ENCODE measurements at regions not wholly inside any gene's neighbourhood (a gene's known extent, or its start where the extent isn't known, plus 50 kb on each side); places are given as distances from the start of the nearest gene placed in this dataset.

- no peak for DNase-seq (ENCODE audit: low read depth in 4 of 4, low spot score in 2 of 4)
Observed at GRCh38 chr16:17691106-17691898, 220.5 kb upstream of the XYLT1 start.

GRCh38 chr16:17685447-17685846 is 214.7 kb upstream of the XYLT1 start:
- no peak for DNase-seq (ENCODE audit: low read depth in 4 of 4, low spot score in 2 of 4)

- no peak for DNase-seq (ENCODE audit: low read depth in 4 of 4, low spot score in 2 of 4)
Observed at GRCh38 chr16:17683281-17683680, 212.5 kb upstream of the XYLT1 start.

GRCh38 chr16:17676171-17676570 is 205.4 kb upstream of the XYLT1 start:
- DNase-seq (ENCODE audit: low read depth in 4 of 4, low spot score in 2 of 4) = no peak

DNA sequence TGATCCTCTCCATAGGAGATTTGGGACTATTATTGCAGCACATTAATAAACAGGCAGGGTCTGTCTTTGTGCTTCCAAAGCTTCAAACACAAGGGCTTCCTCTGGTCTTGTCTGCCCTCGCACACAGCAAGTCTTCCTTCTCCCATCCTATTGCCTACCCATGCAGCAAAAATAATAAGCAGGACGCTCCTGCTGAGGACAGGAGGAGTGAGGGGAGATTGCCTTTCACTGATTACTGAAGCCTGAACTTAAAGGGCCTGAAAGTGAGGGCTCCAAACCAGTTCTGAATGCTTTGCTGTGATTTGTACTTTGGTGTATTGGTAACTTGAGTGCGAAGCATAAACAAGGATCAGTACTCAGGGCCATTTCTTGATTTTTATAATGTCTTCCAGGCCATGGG is 197.6 kb upstream of the XYLT1 start:
- DNase-seq (ENCODE audit: low read depth in 4 of 4, low spot score in 2 of 4) = no peak

DNA sequence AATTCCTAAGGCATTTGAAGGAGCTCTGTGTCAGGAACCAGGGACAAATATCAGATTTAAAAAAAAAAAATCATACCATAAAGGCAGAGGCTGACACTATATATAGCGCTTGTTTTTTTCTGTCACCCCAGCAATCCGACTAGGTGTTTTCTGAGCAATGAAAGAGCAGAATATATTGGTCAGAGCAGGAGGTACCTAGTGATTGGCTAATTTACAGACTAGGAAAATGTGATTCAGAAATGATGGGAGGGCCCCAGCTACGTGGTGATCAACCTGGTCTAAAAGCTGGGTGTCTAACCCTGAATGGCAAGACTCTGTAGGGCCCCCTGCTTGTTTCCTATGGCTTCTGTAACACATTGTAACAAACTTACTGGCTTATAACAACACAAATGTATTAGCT is 195.5 kb upstream of the XYLT1 start:
- no peak for DNase-seq (ENCODE audit: low read depth in 4 of 4, low spot score in 2 of 4)

DNA sequence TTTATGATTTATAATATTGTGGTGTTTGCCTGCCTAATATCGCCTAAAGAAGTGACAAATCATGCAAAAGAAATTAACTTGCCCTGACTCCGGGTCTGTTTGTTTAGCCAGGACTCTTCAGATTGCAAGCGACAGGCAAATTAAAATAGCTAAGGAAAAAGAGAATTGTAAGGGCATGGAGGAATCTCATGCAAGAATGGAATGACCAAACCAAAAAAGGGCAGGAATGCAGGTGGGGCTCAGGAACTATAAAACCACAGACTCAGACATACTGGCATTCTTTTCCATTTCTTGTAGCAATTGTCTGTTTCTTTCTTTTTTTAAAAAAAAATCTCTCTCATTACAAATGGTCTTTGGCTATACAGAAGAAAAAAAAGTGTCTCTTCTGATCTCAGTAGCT is 188.1 kb upstream of the XYLT1 start:
- no peak for DNase-seq (ENCODE audit: low read depth in 4 of 4, low spot score in 2 of 4)

- DNase-seq (ENCODE audit: low read depth in 4 of 4, low spot score in 2 of 4) = no peak
Observed at GRCh38 chr16:17657045-17657444, 186.3 kb upstream of the XYLT1 start.

DNA sequence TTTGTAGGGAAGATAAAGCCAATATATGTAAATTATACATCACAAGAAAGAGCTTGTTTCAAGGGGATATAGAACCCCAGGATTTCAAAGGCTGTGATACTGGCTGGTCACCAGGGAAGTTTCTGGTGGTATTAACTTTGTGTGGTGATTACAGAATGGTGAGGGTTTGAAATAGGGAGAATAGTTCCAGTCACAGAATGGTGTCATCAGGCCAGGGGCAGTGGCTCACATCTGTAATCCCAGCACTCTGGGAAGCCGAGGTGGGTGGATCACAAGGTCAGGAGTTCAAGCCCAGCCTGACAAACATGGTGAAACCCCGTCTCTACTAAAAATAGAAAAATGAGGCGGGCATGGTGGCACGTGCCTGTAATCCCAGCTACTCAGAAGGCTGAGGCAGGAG is 183.8 kb upstream of the XYLT1 start:
- no peak for DNase-seq (ENCODE audit: low read depth in 4 of 4, low spot score in 2 of 4)

DNA sequence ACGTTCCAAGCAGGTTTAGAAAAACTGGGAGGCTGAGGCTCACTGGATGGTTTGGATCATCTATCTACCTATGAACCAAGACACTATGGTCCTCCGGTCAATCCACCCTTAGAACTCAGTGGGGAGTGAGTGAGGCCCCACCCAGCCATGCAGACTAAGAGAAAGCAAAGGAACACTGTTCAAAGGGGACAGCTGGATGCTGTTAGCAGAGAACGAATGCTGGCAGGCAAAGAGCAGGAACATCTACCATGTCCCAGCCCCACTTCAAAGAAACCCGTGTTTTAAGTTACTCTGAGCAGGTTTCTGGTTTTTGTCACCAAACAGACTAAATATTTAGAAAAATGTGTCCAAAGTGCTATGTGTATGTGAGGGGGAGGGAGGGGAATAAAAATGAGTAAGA is 183.4 kb upstream of the XYLT1 start:
- no peak for DNase-seq (ENCODE audit: low read depth in 4 of 4, low spot score in 2 of 4)

GRCh38 chr16:17647879-17648872 is 177.4 kb upstream of the XYLT1 start:
- DNase-seq (ENCODE audit: low read depth in 4 of 4, low spot score in 2 of 4) = no peak

- no peak for DNase-seq (ENCODE audit: low read depth in 4 of 4, low spot score in 2 of 4)
Observed at GRCh38 chr16:17643935-17644334, 173.2 kb upstream of the XYLT1 start.

- no peak for DNase-seq (ENCODE audit: low read depth in 4 of 4, low spot score in 2 of 4)
Observed at GRCh38 chr16:17641990-17642389, 171.2 kb upstream of the XYLT1 start.

GRCh38 chr16:17638134-17638533 is 167.4 kb upstream of the XYLT1 start:
- DNase-seq (ENCODE audit: low read depth in 4 of 4, low spot score in 2 of 4) = no peak

- no peak for DNase-seq (ENCODE audit: low read depth in 4 of 4, low spot score in 2 of 4)
Observed at GRCh38 chr16:17635183-17635582, 164.4 kb upstream of the XYLT1 start.

DNA sequence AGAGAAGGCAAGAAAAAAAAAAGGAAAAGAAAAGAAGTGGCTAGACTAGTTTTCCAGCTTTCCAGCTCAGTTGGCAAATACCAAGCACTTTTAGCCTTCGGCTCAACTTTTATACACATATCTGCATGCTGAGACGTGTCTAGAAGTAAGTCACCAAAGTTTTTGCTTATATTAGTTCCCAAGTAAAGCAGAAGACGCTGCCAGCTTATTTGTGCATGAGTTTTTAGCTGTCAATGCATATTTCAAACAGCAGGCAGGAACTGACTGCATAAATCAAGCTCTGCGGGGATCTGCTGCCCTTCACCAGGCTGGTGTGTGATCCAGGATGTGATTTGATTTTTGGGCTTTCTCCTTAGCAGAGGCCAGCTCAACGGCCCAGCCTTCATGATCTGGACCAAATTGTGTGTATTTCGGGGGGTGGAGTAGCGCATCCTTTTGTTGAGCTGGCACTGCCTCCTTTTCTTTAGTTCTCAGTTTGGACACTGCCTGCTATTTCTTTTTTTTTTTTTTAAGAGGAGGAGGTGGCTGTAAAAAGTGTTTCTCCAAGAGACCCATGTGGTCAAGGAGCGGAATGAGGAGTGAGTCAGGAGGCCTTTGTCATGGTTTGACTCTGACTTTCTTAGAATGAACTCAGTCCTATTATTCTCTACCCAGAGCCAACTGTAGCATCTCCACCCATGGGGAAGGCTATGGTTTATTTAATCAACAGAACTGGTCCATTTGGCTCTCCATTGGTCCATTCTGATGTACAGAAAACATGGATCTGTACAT is 162.6 kb upstream of the XYLT1 start:
- DNase-seq (ENCODE audit: low read depth in 4 of 4, low spot score in 2 of 4) = no peak

- no peak for DNase-seq (ENCODE audit: low read depth in 4 of 4, low spot score in 2 of 4)
Observed at GRCh38 chr16:17632667-17633066, 161.9 kb upstream of the XYLT1 start.

DNA sequence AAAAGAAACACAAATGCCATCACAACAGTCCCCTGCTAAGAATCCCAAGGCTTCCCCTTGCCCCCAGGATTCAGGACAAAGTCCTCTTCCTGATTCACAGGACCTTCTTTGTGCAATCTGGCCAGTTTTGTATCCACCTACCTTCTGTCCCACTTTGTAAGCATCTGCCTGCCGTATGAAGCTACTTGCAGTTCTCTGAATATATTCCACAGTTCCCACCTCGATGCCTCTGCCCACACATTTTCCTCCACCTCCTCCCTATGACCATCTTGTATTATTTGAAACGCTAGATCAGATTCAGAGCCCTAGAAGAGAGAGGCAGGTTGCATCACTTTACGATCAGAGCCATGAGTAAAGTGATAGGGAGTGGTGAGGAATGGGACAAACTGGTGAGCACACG is 159.2 kb upstream of the XYLT1 start:
- no peak for DNase-seq (ENCODE audit: low read depth in 4 of 4, low spot score in 2 of 4)

DNA sequence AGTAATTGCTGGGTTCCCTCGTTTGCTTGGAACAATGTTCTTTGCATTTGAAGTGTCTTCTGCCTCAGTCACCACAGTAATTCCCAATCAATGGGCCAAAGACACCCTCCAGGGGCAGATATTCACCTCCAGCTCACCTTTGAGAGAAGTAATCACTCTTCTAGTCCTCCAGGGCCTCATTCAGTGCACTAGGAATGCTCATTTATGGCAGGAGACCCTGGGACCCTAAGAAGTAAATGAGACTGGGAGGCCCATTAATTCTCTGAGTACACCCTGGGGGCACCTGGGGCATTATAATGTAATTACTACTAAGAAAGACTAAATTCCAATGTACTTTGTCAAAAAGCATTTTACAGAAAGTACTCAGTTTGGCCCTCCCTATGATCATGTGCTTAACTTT is 158.2 kb upstream of the XYLT1 start:
- DNase-seq (ENCODE audit: low read depth in 4 of 4, low spot score in 2 of 4) = no peak

DNA sequence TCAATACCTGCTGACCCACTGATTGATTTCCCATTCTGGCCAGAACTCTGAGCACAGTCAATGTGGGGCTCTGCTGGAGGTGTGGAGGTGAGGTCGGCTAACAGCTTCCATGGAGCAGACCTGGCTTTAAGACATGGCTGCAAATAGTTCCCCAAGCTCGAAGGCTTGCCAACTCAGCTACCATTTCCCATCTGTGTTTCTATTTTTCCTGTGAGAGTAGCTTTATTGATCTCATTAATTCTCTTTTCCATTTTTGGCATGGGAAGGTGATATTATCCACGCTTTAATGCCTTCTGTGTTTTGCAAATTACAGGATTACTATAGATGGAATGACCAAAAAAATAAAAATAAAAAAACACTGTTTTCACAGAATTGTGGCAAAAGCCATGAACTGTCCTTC is 151.6 kb upstream of the XYLT1 start:
- DNase-seq (ENCODE audit: low read depth in 4 of 4, low spot score in 2 of 4) = no peak

GRCh38 chr16:17619261-17619660 is 148.5 kb upstream of the XYLT1 start:
- DNase-seq (ENCODE audit: low read depth in 4 of 4, low spot score in 2 of 4) = no peak
